ENCODE measurements at regions not wholly inside any gene's neighbourhood (a gene's known extent, or its start where the extent isn't known, plus 50 kb on each side); places are given as distances from the start of the nearest gene placed in this dataset.

DNA sequence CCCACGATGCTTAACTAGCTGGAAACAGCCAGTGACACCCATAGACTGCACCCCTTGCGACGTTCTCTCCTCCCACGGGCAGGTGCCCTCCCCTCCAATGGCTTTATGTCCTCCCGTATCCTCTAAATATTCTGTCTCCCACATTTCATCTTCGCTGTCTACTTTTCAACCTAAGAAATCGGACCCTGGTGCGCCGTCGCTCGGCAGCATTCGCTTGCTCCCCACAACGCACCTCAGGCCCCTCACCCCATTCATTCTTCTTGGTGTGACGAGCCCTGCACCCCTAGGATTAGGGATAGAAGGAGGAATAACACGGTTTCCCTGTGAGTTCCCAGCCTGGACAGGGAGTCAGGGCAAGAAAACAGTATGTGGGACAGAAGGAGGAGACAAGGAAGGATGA lies 74.3 kb upstream of the FOXQ1 start:
- TF ChIP-seq POLR2A (IDR thresholded peaks at IDR 0.05; ENCODE audit: low read depth, low read length) = no peak
- TF ChIP-seq RB1 (IDR thresholded peaks at IDR 0.05; ENCODE audit: borderline replicate concordance) = no peak
- TF ChIP-seq BRCA1 (IDR thresholded peaks at IDR 0.05; ENCODE audit: low read depth, low read length) = no peak
- no peak for TF ChIP-seq NFYA (IDR thresholded peaks at IDR 0.05; ENCODE audit: borderline replicate concordance, low read depth, low read length)
- TF ChIP-seq CREB1 (IDR thresholded peaks at IDR 0.05; ENCODE audit: low read depth) = no peak
- TF ChIP-seq, protein P1, sequence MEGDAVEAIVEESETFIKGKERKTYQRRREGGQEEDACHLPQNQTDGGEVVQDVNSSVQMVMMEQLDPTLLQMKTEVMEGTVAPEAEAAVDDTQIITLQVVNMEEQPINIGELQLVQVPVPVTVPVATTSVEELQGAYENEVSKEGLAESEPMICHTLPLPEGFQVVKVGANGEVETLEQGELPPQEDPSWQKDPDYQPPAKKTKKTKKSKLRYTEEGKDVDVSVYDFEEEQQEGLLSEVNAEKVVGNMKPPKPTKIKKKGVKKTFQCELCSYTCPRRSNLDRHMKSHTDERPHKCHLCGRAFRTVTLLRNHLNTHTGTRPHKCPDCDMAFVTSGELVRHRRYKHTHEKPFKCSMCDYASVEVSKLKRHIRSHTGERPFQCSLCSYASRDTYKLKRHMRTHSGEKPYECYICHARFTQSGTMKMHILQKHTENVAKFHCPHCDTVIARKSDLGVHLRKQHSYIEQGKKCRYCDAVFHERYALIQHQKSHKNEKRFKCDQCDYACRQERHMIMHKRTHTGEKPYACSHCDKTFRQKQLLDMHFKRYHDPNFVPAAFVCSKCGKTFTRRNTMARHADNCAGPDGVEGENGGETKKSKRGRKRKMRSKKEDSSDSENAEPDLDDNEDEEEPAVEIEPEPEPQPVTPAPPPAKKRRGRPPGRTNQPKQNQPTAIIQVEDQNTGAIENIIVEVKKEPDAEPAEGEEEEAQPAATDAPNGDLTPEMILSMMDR (IDR thresholded peaks at IDR 0.05 in 2 of 3, conservative IDR thresholded peaks at IDR 0.05 in 1 of 3; ENCODE audit: control insufficient read depth in 2 of 3, extremely low read depth in 1 of 3, insufficient read depth in 1 of 3, low read depth in 3 of 3, low read length in 3 of 3) = no peak
- no peak for TF ChIP-seq NR2F1 (conservative IDR thresholded peaks at IDR 0.05)
- no peak for TF ChIP-seq NFIC (IDR thresholded peaks at IDR 0.05; ENCODE audit: low read depth, low read length)
- TF ChIP-seq, protein P2, sequence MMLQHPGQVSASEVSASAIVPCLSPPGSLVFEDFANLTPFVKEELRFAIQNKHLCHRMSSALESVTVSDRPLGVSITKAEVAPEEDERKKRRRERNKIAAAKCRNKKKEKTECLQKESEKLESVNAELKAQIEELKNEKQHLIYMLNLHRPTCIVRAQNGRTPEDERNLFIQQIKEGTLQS (IDR thresholded peaks at IDR 0.05; ENCODE audit: borderline replicate concordance, extremely low read depth, low read depth, low read length) = no peak
- TF ChIP-seq ZZZ3 (IDR thresholded peaks at IDR 0.05; ENCODE audit: control insufficient read depth, insufficient read length, low read depth) = no peak
- no peak for TF ChIP-seq RAD21 (IDR thresholded peaks at IDR 0.05; ENCODE audit: insufficient read depth, low read depth, low read length)
- TF ChIP-seq EP300 (IDR thresholded peaks at IDR 0.05; ENCODE audit: borderline replicate concordance in 1 of 2, control insufficient read depth in 1 of 2, low read depth in 2 of 2, low read length in 2 of 2) = no peak
- TF ChIP-seq TCF7 (IDR thresholded peaks at IDR 0.05; ENCODE audit: borderline replicate concordance) = no peak

Data from GM12878 (cell line).